NT2/D1 (cell line): ENCODE measurements at regions not wholly inside any gene's neighbourhood (a gene's known extent, or its start where the extent isn't known, plus 50 kb on each side); places are given as distances from the start of the nearest gene placed in this dataset.

Source experiments
- YY1 ChIP-seq: IDR thresholded peaks from 2 replicates; pipeline ENCODE4 v1.6.1; 2011; ENCODE audit not compliant: insufficient read length, insufficient read depth
- ZNF274 ChIP-seq: IDR thresholded peaks from 2 replicates; pipeline ENCODE4 v1.6.1; 2011; ENCODE audit warnings: mild to moderate bottlenecking, low read depth, low read length

GRCh38 chr4:152009983-152010709 lies 249.3 kb upstream of the GATB start:
- no peak for TF ChIP-seq YY1
- no peak for TF ChIP-seq ZNF274
